GM10248 (cell line): ENCODE measurements at regions not wholly inside any gene's neighbourhood (a gene's known extent, or its start where the extent isn't known, plus 50 kb on each side); places are given as distances from the start of the nearest gene placed in this dataset.

Source experiments
- CTCF ChIA-PET: fragments of 300-600 bp; sonication (Branson Sonifier 250); formaldehyde crosslinking; extraction: SDS; loops from one replicate; lab custom pipeline; 2021; ENCODE audit warnings: antibody characterized with exemption; lab: Yijun Ruan, JAX
- POLR2A ChIA-PET: fragments of 350-650 bp; sonication (Branson Sonifier 250); formaldehyde crosslinking; extraction: SDS; loops from one replicate; lab custom pipeline; 2020; ENCODE audit warnings: antibody characterized with exemption; lab: Yijun Ruan, JAX
- DNase-seq: peaks from one replicate; pipeline ENCODE4 v3.0.0; 2012; ENCODE audit errors: extremely low spot score
- CTCF ChIP-seq: IDR thresholded peaks from 2 replicates; pipeline ENCODE4 v1.5.1; 2012; ENCODE audit warnings: mild to moderate bottlenecking, low read depth; ENCODE audit errors: extremely low read depth, missing control alignments, control extremely low read depth

DNA sequence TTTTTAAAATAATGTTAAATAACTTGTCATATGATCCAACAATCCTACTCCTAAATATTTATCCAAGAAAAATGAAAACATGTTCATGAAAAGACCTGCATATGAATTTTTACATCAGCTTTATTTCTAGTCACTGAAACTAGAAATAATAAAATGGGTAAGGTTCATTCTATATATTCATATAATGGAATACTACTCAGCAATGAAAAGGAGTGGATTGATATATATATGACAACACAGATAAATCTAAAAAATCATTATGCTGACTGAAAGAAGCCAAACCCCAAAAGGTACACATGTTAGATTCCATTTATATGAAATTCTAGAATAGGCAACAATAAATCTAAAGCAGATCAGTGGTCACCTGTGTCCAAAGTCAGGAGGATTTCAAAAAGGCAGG is 84.9 kb upstream of the PCBD1 start:
- TF ChIP-seq CTCF, result no peak
- ChIA-PET POLR2A (no interaction called here), CTCF (no interaction called here)
- DNase-seq, result no peak

- no peak for DNase-seq
- ChIA-PET CTCF (interaction anchor here (1.6 kb wide), 1 partner anchor 12 kb away, joined by 4 read pairs; no protein-coding TSS in a partner anchor), POLR2A (no interaction called here)
- no peak for TF ChIP-seq CTCF
These were observed 86.1 kb upstream of the PCBD1 start for GRCh38 chr10:70974351-70974901.

GRCh38 chr10:70974920-70975319 is 86.6 kb upstream of the PCBD1 start:
- no peak for TF ChIP-seq CTCF
- no peak for DNase-seq
- ChIA-PET CTCF (interaction anchor here (1.6 kb wide), 1 partner anchor 11 kb away, joined by 4 read pairs; no protein-coding TSS in a partner anchor), POLR2A (no interaction called here)

- ChIA-PET CTCF (interaction anchor here (1.6 kb wide), 1 partner anchor 10 kb away, joined by 4 read pairs; no protein-coding TSS in a partner anchor), POLR2A (no interaction called here)
- TF ChIP-seq CTCF, result no peak
- no peak for DNase-seq
These were observed 87.8 kb upstream of the PCBD1 start for GRCh38 chr10:70976063-70976695.

GRCh38 chr10:70977625-70978024 is 89.3 kb upstream of the PCBD1 start:
- TF ChIP-seq CTCF, result no peak
- no peak for DNase-seq
- ChIA-PET CTCF (no interaction called here), POLR2A (no interaction called here)

GRCh38 chr10:70978181-70978580 is 89.8 kb upstream of the PCBD1 start:
- TF ChIP-seq CTCF, result no peak
- no peak for DNase-seq
- ChIA-PET POLR2A (no interaction called here), CTCF (interaction anchor here (1.1 kb wide), 1 partner anchor 8 kb away, joined by 3 read pairs; no protein-coding TSS in a partner anchor)
